CD4-positive, alpha-beta T cell (primary cell): ENCODE measurements at regions not wholly inside any gene's neighbourhood (a gene's known extent, or its start where the extent isn't known, plus 50 kb on each side); places are given as distances from the start of the nearest gene placed in this dataset.
"Not testable (repeated sequence)": the region's sequence is repeated elsewhere in the genome, so short reads cannot be mapped to it uniquely, and the experiment has no call there.

Source experiments
- ATAC-seq: fragments of 200-7000 bp; cut with Tn5 transposase; one replicate; pipeline ENCODE4 v1.10.0; 2022; ENCODE audit warnings: mild to moderate bottlenecking; ENCODE audit not compliant: poor library complexity
- CTCF ChIA-PET: fragments of 350-600 bp; sonication (Branson Sonifier 250); formaldehyde crosslinking; loops from one replicate; lab custom pipeline; 2021; ENCODE audit warnings: antibody characterized with exemption, inconsistent platforms; lab: Charles Lee
- POLR2A ChIA-PET: fragments of 350-600 bp; sonication (Branson Sonifier 250); formaldehyde crosslinking; loops from one replicate; lab custom pipeline; 2021; ENCODE audit warnings: antibody characterized with exemption, inconsistent platforms; lab: Charles Lee
- DNase-seq, 14 experiments: peaks; one replicate each; pipeline ENCODE4 v3.0.0-alpha.2; 2013 to 2020; ENCODE audit warnings: mixed read lengths in 2 of 14
- H3K27ac ChIP-seq, 2 donors: one replicate each; pipeline versions ENCODE4 v1.5.1 to v1.7.0; 2013; ENCODE audit warnings: low read length in 2 of 2, low read depth in 1 of 2, mild to moderate bottlenecking in 1 of 2
- H3K27me3 ChIP-seq, 2 experiments: 1 replicate in 1 of 2; 2 replicates in 1 of 2; pipeline versions ENCODE4 v1.6.1 to v1.7.0; 2013; ENCODE audit warnings: low read length in 2 of 2, control low read depth in 1 of 2, mild to moderate bottlenecking in 1 of 2, moderate library complexity in 1 of 2; ENCODE audit not compliant: insufficient read depth in 2 of 2, control insufficient read depth in 1 of 2
- H3K36me3 ChIP-seq: one replicate; pipeline ENCODE4 v1.6.1; 2013; ENCODE audit warnings: low read length, control low read depth; ENCODE audit not compliant: insufficient read depth
- H3K4me1 ChIP-seq: one replicate; pipeline ENCODE4 v1.6.1; 2013; ENCODE audit warnings: low read length, control low read depth; ENCODE audit not compliant: insufficient read depth
- H3K4me3 ChIP-seq: one replicate; pipeline ENCODE4 v1.5.1; 2013; ENCODE audit warnings: mild to moderate bottlenecking, low read length, moderate library complexity
- H3K9me3 ChIP-seq, 2 experiments: 1 replicate in 1 of 2; 2 replicates in 1 of 2; pipeline versions ENCODE4 v1.6.1 to v1.7.0; 2013; ENCODE audit warnings: low read length in 2 of 2, mild to moderate bottlenecking in 2 of 2, control low read depth in 1 of 2, moderate library complexity in 1 of 2; ENCODE audit not compliant: control insufficient read depth in 1 of 2, insufficient read depth in 1 of 2
- H3K27ac Mint-ChIP-seq: one replicate; pipeline ENCODE4 v1.8.0; 2020; ENCODE audit warnings: mixed read lengths
- H3K27me3 Mint-ChIP-seq: one replicate; pipeline ENCODE4 v1.8.0; 2021; ENCODE audit warnings: mixed read lengths
- H3K36me3 Mint-ChIP-seq: one replicate; pipeline ENCODE4 v1.8.0; 2021; ENCODE audit warnings: low read depth, mixed read lengths
- H3K4me1 Mint-ChIP-seq: one replicate; pipeline ENCODE4 v1.8.0; 2021; ENCODE audit warnings: low read depth, mixed read lengths
- H3K4me3 Mint-ChIP-seq: one replicate; pipeline ENCODE4 v1.8.0; 2020; ENCODE audit warnings: mild to moderate bottlenecking, mixed read lengths
- H3K9me3 Mint-ChIP-seq: one replicate; pipeline ENCODE4 v1.8.0; 2020; ENCODE audit warnings: mixed read lengths
- CTCF ChIP-seq: fragments of 200-600 bp; IDR thresholded peaks from one replicate; pipeline ENCODE4 v1.8.0; 2022; ENCODE audit warnings: antibody characterized with exemption, mild to moderate bottlenecking
- intact Hi-C, 2 experiments: fragments of 100-400 bp; cut with DNase I in 1 of 2; cut with micrococcal nuclease in 1 of 2; formaldehyde crosslinking; loops; one replicate each; pipeline versions ENCODE4 v1.15.1 to v1.9.0; 2023 to 2025; cut with DNase I, micrococcal nuclease

DNA sequence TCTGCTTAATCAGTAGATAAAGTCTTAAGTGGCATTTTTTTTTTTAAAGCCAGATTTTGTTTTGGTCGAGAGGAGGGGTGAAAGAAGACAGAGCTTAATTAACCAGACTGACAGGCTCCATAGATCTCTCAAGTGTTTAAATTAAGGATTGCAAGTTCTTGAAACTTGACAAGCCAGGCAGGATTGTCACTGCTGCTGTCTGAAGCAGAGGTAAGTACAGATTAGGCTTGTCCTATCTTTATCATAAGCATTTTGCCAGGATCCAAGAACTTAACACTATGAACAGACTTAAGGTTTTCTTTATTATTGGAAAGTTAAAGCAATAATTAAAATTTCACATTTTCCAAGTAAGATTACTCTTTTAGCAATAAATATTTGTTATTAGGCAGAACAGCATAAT is 179.6 kb upstream of the LMO3 start:
- Histone ChIP-seq H3K4me3 (no peak overlapping the region), H3K9me3 (no peaks in the 10 kb centered on the region), H3K4me1 (no peaks in the 10 kb centered on the region), H3K36me3 (no peaks in the 10 kb centered on the region), H3K27me3 (no peaks in the 10 kb centered on the region), H3K27ac (no peak overlapping the region)
- H3K4me3 Mint-ChIP-seq: no peak overlapping the region
- no peak for TF ChIP-seq CTCF
- H3K4me1 Mint-ChIP-seq: no peaks in the 10 kb centered on the region
- H3K27ac Mint-ChIP-seq: no peak overlapping the region
- no peaks in the 10 kb centered on the region for H3K27me3 Mint-ChIP-seq
- H3K9me3 Mint-ChIP-seq: peaks cover 2% of the 10 kb centered on the region
- intact Hi-C loops: no loop called here
- DNase-seq (no peak), ATAC-seq (no peak)
- POLR2A ChIA-PET: no interaction called here
- no peaks in the 10 kb centered on the region for H3K36me3 Mint-ChIP-seq
- CTCF ChIA-PET: no interaction called here

GRCh38 chr12:16769129-16769528 is 163.2 kb upstream of the LMO3 start:
- H3K4me1 Mint-ChIP-seq, H3K4me3 ChIP-seq, H3K27me3 Mint-ChIP-seq, H3K9me3 ChIP-seq, intact Hi-C loops, CTCF ChIA-PET, H3K36me3 Mint-ChIP-seq, H3K4me1 ChIP-seq, H3K36me3 ChIP-seq, POLR2A ChIA-PET, H3K27ac Mint-ChIP-seq, H3K27ac ChIP-seq, H3K27me3 ChIP-seq, DNase-seq, ATAC-seq, H3K4me3 Mint-ChIP-seq: not testable (repeated sequence)
- H3K9me3 Mint-ChIP-seq: peaks cover 20% of the 10 kb centered on the region

GRCh38 chr12:16766736-16767135 is 160.8 kb upstream of the LMO3 start:
- POLR2A ChIA-PET: no interaction called here
- H3K9me3 Mint-ChIP-seq: peaks cover 14% of the 10 kb centered on the region

More at GRCh38 chr12:16766736-16767135, 160.8 kb upstream of the LMO3 start:
- Mint-ChIP-seq H3K4me3 (no peak overlapping the region), H3K27ac (no peak overlapping the region), H3K27me3 (no peaks in the 10 kb centered on the region), H3K36me3 (no peaks in the 10 kb centered on the region), H3K4me1 (no peaks in the 10 kb centered on the region)
- H3K4me1 ChIP-seq: no peaks in the 10 kb centered on the region
- peaks cover 0 to 4% of the 10 kb centered on the region in 2 experiments for H3K9me3 ChIP-seq
- no peak for DNase-seq
- H3K27ac ChIP-seq: no peak overlapping the region
- no peak overlapping the region for H3K4me3 ChIP-seq
- ATAC-seq: no peak
- CTCF ChIA-PET: no interaction called here
- H3K27me3 ChIP-seq: no peaks in the 10 kb centered on the region
- TF ChIP-seq CTCF: no peak
- intact Hi-C loops: no loop called here
- H3K36me3 ChIP-seq: no peaks in the 10 kb centered on the region
